ENCODE measurements at regions not wholly inside any gene's neighbourhood (a gene's known extent, or its start where the extent isn't known, plus 50 kb on each side); places are given as distances from the start of the nearest gene placed in this dataset.

GRCh38 chr5:74549384-74549783, 91.1 kb downstream of the ENC1 start:
- TF ChIP-seq, protein P1, sequence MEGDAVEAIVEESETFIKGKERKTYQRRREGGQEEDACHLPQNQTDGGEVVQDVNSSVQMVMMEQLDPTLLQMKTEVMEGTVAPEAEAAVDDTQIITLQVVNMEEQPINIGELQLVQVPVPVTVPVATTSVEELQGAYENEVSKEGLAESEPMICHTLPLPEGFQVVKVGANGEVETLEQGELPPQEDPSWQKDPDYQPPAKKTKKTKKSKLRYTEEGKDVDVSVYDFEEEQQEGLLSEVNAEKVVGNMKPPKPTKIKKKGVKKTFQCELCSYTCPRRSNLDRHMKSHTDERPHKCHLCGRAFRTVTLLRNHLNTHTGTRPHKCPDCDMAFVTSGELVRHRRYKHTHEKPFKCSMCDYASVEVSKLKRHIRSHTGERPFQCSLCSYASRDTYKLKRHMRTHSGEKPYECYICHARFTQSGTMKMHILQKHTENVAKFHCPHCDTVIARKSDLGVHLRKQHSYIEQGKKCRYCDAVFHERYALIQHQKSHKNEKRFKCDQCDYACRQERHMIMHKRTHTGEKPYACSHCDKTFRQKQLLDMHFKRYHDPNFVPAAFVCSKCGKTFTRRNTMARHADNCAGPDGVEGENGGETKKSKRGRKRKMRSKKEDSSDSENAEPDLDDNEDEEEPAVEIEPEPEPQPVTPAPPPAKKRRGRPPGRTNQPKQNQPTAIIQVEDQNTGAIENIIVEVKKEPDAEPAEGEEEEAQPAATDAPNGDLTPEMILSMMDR (IDR thresholded peaks at IDR 0.05): no peak
- TF ChIP-seq POLR2A (IDR thresholded peaks at IDR 0.05): no peak
